ENCODE measurements at regions not wholly inside any gene's neighbourhood (a gene's known extent, or its start where the extent isn't known, plus 50 kb on each side); places are given as distances from the start of the nearest gene placed in this dataset.

DNA sequence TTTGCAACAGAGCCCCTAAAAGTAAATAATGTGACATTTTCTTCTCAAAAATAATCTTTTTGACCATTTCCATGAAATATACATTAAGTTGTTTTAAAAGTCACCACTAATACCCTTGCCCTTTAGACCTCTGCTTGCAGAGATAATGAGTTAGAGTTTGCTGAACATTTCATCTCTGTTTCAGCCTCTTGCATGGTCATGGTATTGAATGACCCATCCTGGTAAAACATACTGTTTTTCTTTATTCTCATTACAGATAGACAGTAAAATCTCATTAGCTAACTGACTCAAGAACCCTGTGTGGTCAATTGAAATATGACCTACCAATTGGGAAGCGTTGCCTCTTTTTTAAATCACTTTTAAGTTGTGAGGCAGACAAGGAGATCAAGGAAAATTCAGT lies 916.7 kb downstream of the PDHA2 start:
- TF ChIP-seq, protein P1, sequence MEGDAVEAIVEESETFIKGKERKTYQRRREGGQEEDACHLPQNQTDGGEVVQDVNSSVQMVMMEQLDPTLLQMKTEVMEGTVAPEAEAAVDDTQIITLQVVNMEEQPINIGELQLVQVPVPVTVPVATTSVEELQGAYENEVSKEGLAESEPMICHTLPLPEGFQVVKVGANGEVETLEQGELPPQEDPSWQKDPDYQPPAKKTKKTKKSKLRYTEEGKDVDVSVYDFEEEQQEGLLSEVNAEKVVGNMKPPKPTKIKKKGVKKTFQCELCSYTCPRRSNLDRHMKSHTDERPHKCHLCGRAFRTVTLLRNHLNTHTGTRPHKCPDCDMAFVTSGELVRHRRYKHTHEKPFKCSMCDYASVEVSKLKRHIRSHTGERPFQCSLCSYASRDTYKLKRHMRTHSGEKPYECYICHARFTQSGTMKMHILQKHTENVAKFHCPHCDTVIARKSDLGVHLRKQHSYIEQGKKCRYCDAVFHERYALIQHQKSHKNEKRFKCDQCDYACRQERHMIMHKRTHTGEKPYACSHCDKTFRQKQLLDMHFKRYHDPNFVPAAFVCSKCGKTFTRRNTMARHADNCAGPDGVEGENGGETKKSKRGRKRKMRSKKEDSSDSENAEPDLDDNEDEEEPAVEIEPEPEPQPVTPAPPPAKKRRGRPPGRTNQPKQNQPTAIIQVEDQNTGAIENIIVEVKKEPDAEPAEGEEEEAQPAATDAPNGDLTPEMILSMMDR (conservative IDR thresholded peaks at IDR 0.05; ENCODE audit: low read depth, low read length) = no peak
- no peak for TF ChIP-seq EZH2 (IDR thresholded peaks at IDR 0.05; ENCODE audit: borderline replicate concordance, low read depth, low read length, poor library complexity, severe bottlenecking)

Measured in A673 (cell line).